NB4 (cell line): ENCODE measurements at regions not wholly inside any gene's neighbourhood (a gene's known extent, or its start where the extent isn't known, plus 50 kb on each side); places are given as distances from the start of the nearest gene placed in this dataset.

Experiments used
- CTCF ChIP-seq: IDR thresholded peaks from one replicate; pipeline ENCODE4 v1.5.1; 2012; ENCODE audit warnings: low read depth, low read length
- MAX ChIP-seq: IDR thresholded peaks from 2 replicates; pipeline ENCODE4 v1.6.1; 2011; ENCODE audit warnings: low read depth, low read length
- MYC ChIP-seq: IDR thresholded peaks from 2 replicates; pipeline ENCODE4 v1.6.1; 2011; ENCODE audit warnings: low read depth, low read length
- POLR2A ChIP-seq: IDR thresholded peaks from 2 replicates; pipeline ENCODE4 v1.6.1; 2011; ENCODE audit warnings: mild to moderate bottlenecking; ENCODE audit not compliant: insufficient read length; ENCODE audit errors: extremely low read depth

GRCh38 chr12:58452546-58452945 is 467.8 kb downstream of the LRIG3 start:
- TF ChIP-seq CTCF = no peak
- no peak for TF ChIP-seq POLR2A
- no peak for TF ChIP-seq MAX
- TF ChIP-seq MYC = no peak
